Tibial nerve (tissue), 3 donors: ENCODE measurements at regions not wholly inside any gene's neighbourhood (a gene's known extent, or its start where the extent isn't known, plus 50 kb on each side); places are given as distances from the start of the nearest gene placed in this dataset.

Experiments
- POLR2A ChIP-seq, 2 donors: fragments of 450-650 bp; IDR thresholded peaks; one replicate each; pipeline ENCODE4 v1.6.1; 2017; ENCODE audit warnings: antibody characterized with exemption in 2 of 2, mild to moderate bottlenecking in 2 of 2, moderate library complexity in 2 of 2
- TF ChIP-seq, protein P1 (sequence below), 5 experiments: fragments of 200-600 bp in 3 of 5; fragments of 450-650 bp in 2 of 5; sonication (generic) in 3 of 5; IDR thresholded peaks; one replicate each; pipeline ENCODE4 v1.5.1; 2016 to 2019; ENCODE audit warnings: antibody characterized with exemption in 5 of 5, mild to moderate bottlenecking in 3 of 5, moderate library complexity in 2 of 5

GRCh38 chr7:52928591-52928990 is 106.8 kb upstream of the POM121L12 start:
- no peak for TF ChIP-seq POLR2A (IDR thresholded peaks at IDR 0.05)
- TF ChIP-seq, protein P1, sequence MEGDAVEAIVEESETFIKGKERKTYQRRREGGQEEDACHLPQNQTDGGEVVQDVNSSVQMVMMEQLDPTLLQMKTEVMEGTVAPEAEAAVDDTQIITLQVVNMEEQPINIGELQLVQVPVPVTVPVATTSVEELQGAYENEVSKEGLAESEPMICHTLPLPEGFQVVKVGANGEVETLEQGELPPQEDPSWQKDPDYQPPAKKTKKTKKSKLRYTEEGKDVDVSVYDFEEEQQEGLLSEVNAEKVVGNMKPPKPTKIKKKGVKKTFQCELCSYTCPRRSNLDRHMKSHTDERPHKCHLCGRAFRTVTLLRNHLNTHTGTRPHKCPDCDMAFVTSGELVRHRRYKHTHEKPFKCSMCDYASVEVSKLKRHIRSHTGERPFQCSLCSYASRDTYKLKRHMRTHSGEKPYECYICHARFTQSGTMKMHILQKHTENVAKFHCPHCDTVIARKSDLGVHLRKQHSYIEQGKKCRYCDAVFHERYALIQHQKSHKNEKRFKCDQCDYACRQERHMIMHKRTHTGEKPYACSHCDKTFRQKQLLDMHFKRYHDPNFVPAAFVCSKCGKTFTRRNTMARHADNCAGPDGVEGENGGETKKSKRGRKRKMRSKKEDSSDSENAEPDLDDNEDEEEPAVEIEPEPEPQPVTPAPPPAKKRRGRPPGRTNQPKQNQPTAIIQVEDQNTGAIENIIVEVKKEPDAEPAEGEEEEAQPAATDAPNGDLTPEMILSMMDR (IDR thresholded peaks at IDR 0.05) = no peak
